ENCODE measurements at regions not wholly inside any gene's neighbourhood (a gene's known extent, or its start where the extent isn't known, plus 50 kb on each side); places are given as distances from the start of the nearest gene placed in this dataset.

DNA sequence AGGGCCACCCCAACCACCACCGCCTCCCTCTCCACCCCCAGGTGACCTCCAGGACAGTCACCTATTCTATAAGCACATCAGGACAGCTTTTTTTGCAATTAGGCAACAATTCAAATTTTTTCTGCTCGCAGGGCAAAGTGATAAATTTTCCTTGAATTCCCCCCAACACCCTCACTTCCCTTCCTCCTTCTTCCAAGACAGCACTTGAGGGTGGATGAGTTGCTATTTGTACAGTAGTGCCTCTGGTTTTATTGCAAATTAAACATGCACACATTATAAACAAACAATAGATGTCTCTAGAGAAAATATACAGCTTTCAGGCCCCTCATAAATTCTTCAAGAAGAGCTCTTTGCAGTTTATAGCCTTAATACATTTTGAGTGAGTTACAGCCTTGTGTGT is 80.9 kb upstream of the USP47 start:
- POLR2A ChIA-PET = no interaction called here
- H3K4me3 Mint-ChIP-seq = no peak overlapping the region

GRCh38 chr11:11758603-11759196 is 83.1 kb upstream of the USP47 start:
- Histone ChIP-seq H3K27ac (ENCODE audit: low read length) (no peak overlapping the region), H3K27me3 (replicated peaks in 1 of 2; ENCODE audit: control insufficient read depth in 2 of 2, extremely low read depth in 1 of 2, insufficient read depth in 2 of 2, low read length in 1 of 2) (peaks cover 0 to 19% of the 10 kb centered on the region in 2 experiments), H3K4me1 (ENCODE audit: control insufficient read depth in 1 of 2, extremely low read depth in 1 of 2, insufficient read depth in 2 of 2, low read length in 2 of 2) (no peaks in the 10 kb centered on the region), H3K36me3 (ENCODE audit: control insufficient read depth in 2 of 2, extremely low read depth in 1 of 2, insufficient read depth in 1 of 2, low read length in 1 of 2) (no peaks in the 10 kb centered on the region), H3K4me3 (ENCODE audit: control insufficient read depth in 1 of 2, extremely low read depth in 1 of 2, low read length in 1 of 2) (no peak overlapping the region), H3K9me3 (no peaks in the 10 kb centered on the region)
- no peak for ATAC-seq (replicated peaks in 1 of 4)
- H3K4me1 Mint-ChIP-seq = no peaks in the 10 kb centered on the region
- no peak overlapping the region for H3K27ac Mint-ChIP-seq
- POLR2A ChIA-PET = interaction anchor here in 1 of 2 donors (0.6 kb wide), 1 partner anchor 437 kb away, joined by 3 read pairs; no protein-coding TSS in a partner anchor
- H3K36me3 Mint-ChIP-seq = no peaks in the 10 kb centered on the region
- H3K27me3 Mint-ChIP-seq = peaks cover 44 to 46% of the 10 kb centered on the region in 2 donors
- CTCF ChIA-PET = no interaction called here
- 76% methylated on average over 6 of the region's 8 CpGs for WGBS (ENCODE audit: insufficient coverage)
- H3K4me3 Mint-ChIP-seq = no peak overlapping the region
- no peaks in the 10 kb centered on the region for H3K9me3 Mint-ChIP-seq
- no peak for DNase-seq

More for the DNA sequence above, 80.9 kb upstream of the USP47 start:
- Mint-ChIP-seq H3K36me3 (no peaks in the 10 kb centered on the region), H3K9me3 (no peaks in the 10 kb centered on the region), H3K27ac (no peak overlapping the region), H3K27me3 (peaks cover 41 to 45% of the 10 kb centered on the region in 2 donors), H3K4me1 (no peaks in the 10 kb centered on the region)
- Histone ChIP-seq H3K4me1 (ENCODE audit: control insufficient read depth in 1 of 2, extremely low read depth in 1 of 2, insufficient read depth in 2 of 2, low read length in 2 of 2) (no peaks in the 10 kb centered on the region), H3K27ac (ENCODE audit: low read length) (no peak overlapping the region), H3K9me3 (no peaks in the 10 kb centered on the region), H3K4me3 (ENCODE audit: control insufficient read depth in 1 of 2, extremely low read depth in 1 of 2, low read length in 1 of 2) (no peak overlapping the region), H3K27me3 (replicated peaks in 1 of 2; ENCODE audit: control insufficient read depth in 2 of 2, extremely low read depth in 1 of 2, insufficient read depth in 2 of 2, low read length in 1 of 2) (peaks cover 0 to 23% of the 10 kb centered on the region in 2 experiments), H3K36me3 (ENCODE audit: control insufficient read depth in 2 of 2, extremely low read depth in 1 of 2, insufficient read depth in 1 of 2, low read length in 1 of 2) (no peaks in the 10 kb centered on the region)
- WGBS (ENCODE audit: insufficient coverage) = no CpG with 5 or more reads among the region's 2 CpGs
- CTCF ChIA-PET = no interaction called here
- ATAC-seq (replicated peaks in 1 of 4) (no peak), DNase-seq (no peak)

- no peak overlapping the region for H3K4me3 Mint-ChIP-seq
- no peak overlapping the region for H3K27ac Mint-ChIP-seq
- DNase-seq (no peak), ATAC-seq (replicated peaks in 1 of 4) (no peak)
- POLR2A ChIA-PET = no interaction called here
- WGBS (ENCODE audit: insufficient coverage) = 91% methylated on average over 1 of the region's 3 CpGs
- CTCF ChIA-PET = no interaction called here
- H3K4me3 ChIP-seq (ENCODE audit: control insufficient read depth in 1 of 2, extremely low read depth in 1 of 2, low read length in 1 of 2) = no peak overlapping the region
- H3K4me1 Mint-ChIP-seq = no peaks in the 10 kb centered on the region
- H3K9me3 Mint-ChIP-seq = no peaks in the 10 kb centered on the region
- no peaks in the 10 kb centered on the region for H3K36me3 Mint-ChIP-seq
- H3K9me3 ChIP-seq = no peaks in the 10 kb centered on the region
- peaks cover 47 to 52% of the 10 kb centered on the region in 2 donors for H3K27me3 Mint-ChIP-seq
- no peak overlapping the region for H3K27ac ChIP-seq (ENCODE audit: low read length)
- H3K4me1 ChIP-seq (ENCODE audit: control insufficient read depth in 1 of 2, extremely low read depth in 1 of 2, insufficient read depth in 2 of 2, low read length in 2 of 2) = no peaks in the 10 kb centered on the region
- no peaks in the 10 kb centered on the region for H3K36me3 ChIP-seq (ENCODE audit: control insufficient read depth in 2 of 2, extremely low read depth in 1 of 2, insufficient read depth in 1 of 2, low read length in 1 of 2)
- H3K27me3 ChIP-seq (replicated peaks in 1 of 2; ENCODE audit: control insufficient read depth in 2 of 2, extremely low read depth in 1 of 2, insufficient read depth in 2 of 2, low read length in 1 of 2) = peaks cover 0 to 16% of the 10 kb centered on the region in 2 experiments
Measured at GRCh38 chr11:11757909-11758308, 83.9 kb upstream of the USP47 start.

DNA sequence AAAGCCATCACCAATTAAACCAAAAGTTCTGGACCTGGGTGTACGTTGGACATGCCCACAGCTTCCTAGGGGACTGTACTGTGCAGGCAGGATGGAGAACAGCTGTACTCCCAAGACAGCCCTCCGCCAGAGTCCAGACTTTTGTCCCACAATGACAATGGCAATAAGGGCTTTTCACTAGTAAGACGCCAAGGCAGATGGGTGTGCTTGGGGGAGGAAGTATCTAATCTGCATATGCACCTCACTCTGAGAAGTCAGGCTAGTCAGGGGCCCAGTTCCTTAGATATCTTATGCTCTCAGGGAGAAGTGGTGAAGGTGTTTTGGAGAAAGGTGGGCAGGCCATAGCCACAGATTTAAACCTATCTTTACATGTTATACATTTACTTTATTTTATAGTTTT is 85.1 kb upstream of the USP47 start:
- no peak for ATAC-seq (replicated peaks in 1 of 4)
- H3K27me3 Mint-ChIP-seq = peaks cover 41 to 53% of the 10 kb centered on the region in 2 donors
- no peak for DNase-seq
- ChIA-PET CTCF (interaction anchor here in 1 of 2 donors (1.3 kb wide), 1 partner anchor 729 kb away, joined by 4 read pairs; no protein-coding TSS in a partner anchor), POLR2A (no interaction called here)
- no peaks in the 10 kb centered on the region for H3K9me3 Mint-ChIP-seq
- no peaks in the 10 kb centered on the region for H3K36me3 Mint-ChIP-seq
- H3K27ac Mint-ChIP-seq = no peak overlapping the region
- H3K4me3 Mint-ChIP-seq = no peak overlapping the region
- WGBS (ENCODE audit: insufficient coverage) = no CpG with 5 or more reads among the region's 3 CpGs
- Histone ChIP-seq H3K4me3 (ENCODE audit: control insufficient read depth in 1 of 2, extremely low read depth in 1 of 2, low read length in 1 of 2) (no peak overlapping the region), H3K36me3 (ENCODE audit: control insufficient read depth in 2 of 2, extremely low read depth in 1 of 2, insufficient read depth in 1 of 2, low read length in 1 of 2) (no peaks in the 10 kb centered on the region), H3K27ac (ENCODE audit: low read length) (no peak overlapping the region), H3K4me1 (ENCODE audit: control insufficient read depth in 1 of 2, extremely low read depth in 1 of 2, insufficient read depth in 2 of 2, low read length in 2 of 2) (no peaks in the 10 kb centered on the region), H3K9me3 (no peaks in the 10 kb centered on the region), H3K27me3 (replicated peaks in 1 of 2; ENCODE audit: control insufficient read depth in 2 of 2, extremely low read depth in 1 of 2, insufficient read depth in 2 of 2, low read length in 1 of 2) (peaks cover 0 to 12% of the 10 kb centered on the region in 2 experiments)
- no peaks in the 10 kb centered on the region for H3K4me1 Mint-ChIP-seq

DNA sequence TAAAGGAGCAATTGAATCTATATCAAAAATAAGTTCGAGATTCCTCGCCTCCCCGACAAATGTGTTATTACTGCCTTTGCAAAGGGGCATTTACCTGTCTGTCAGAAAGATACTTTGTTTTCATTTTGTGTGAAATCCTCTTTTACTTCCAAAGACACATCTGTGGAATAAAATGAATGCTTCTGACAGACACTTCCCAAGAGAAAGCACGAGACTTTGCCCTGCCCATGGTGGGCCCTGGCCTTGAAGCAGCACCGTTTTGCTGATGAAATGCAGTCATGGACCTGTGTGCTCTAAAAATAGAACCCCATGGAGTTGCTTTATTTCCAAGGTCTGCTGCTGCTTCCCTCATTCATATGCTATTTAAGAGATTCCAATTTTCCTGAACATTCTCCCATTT is 85.9 kb upstream of the USP47 start:
- Mint-ChIP-seq H3K4me1 (no peaks in the 10 kb centered on the region), H3K27ac (no peak overlapping the region), H3K36me3 (no peaks in the 10 kb centered on the region), H3K27me3 (peaks cover 36 to 46% of the 10 kb centered on the region in 2 donors), H3K9me3 (no peaks in the 10 kb centered on the region), H3K4me3 (no peak overlapping the region)
- ChIA-PET CTCF (interaction anchor here in 1 of 2 donors (1.3 kb wide), 1 partner anchor 728 kb away, joined by 4 read pairs; no protein-coding TSS in a partner anchor), POLR2A (no interaction called here)
- no peaks in the 10 kb centered on the region for H3K9me3 ChIP-seq
- H3K27ac ChIP-seq (ENCODE audit: low read length) = no peak overlapping the region
- no peak overlapping the region for H3K4me3 ChIP-seq (ENCODE audit: control insufficient read depth in 1 of 2, extremely low read depth in 1 of 2, low read length in 1 of 2)
- no peak for ATAC-seq (replicated peaks in 1 of 4)
- peaks cover 0 to 9% of the 10 kb centered on the region in 2 experiments for H3K27me3 ChIP-seq (replicated peaks in 1 of 2; ENCODE audit: control insufficient read depth in 2 of 2, extremely low read depth in 1 of 2, insufficient read depth in 2 of 2, low read length in 1 of 2)
- WGBS (ENCODE audit: insufficient coverage) = 25% methylated on average over 2 of the region's 5 CpGs
- no peaks in the 10 kb centered on the region for H3K36me3 ChIP-seq (ENCODE audit: control insufficient read depth in 2 of 2, extremely low read depth in 1 of 2, insufficient read depth in 1 of 2, low read length in 1 of 2)
- no peaks in the 10 kb centered on the region for H3K4me1 ChIP-seq (ENCODE audit: control insufficient read depth in 1 of 2, extremely low read depth in 1 of 2, insufficient read depth in 2 of 2, low read length in 2 of 2)
- no peak for DNase-seq

- no peak for ATAC-seq (replicated peaks in 1 of 4)
- no peaks in the 10 kb centered on the region for H3K36me3 Mint-ChIP-seq
- no peaks in the 10 kb centered on the region for H3K9me3 Mint-ChIP-seq
- Histone ChIP-seq H3K27ac (ENCODE audit: low read length) (no peak overlapping the region), H3K27me3 (replicated peaks in 1 of 2; ENCODE audit: control insufficient read depth in 2 of 2, extremely low read depth in 1 of 2, insufficient read depth in 2 of 2, low read length in 1 of 2) (peaks cover 0 to under 1% of the 10 kb centered on the region in 2 experiments), H3K9me3 (no peaks in the 10 kb centered on the region), H3K36me3 (ENCODE audit: control insufficient read depth in 2 of 2, extremely low read depth in 1 of 2, insufficient read depth in 1 of 2, low read length in 1 of 2) (no peaks in the 10 kb centered on the region), H3K4me1 (ENCODE audit: control insufficient read depth in 1 of 2, extremely low read depth in 1 of 2, insufficient read depth in 2 of 2, low read length in 2 of 2) (no peaks in the 10 kb centered on the region), H3K4me3 (ENCODE audit: control insufficient read depth in 1 of 2, extremely low read depth in 1 of 2, low read length in 1 of 2) (no peak overlapping the region)
- H3K27ac Mint-ChIP-seq = no peak overlapping the region
- H3K4me3 Mint-ChIP-seq = no peak overlapping the region
- ChIA-PET CTCF (no interaction called here), POLR2A (interaction anchor here in 1 of 2 donors (1.0 kb wide), 1 partner anchor 223 kb away, joined by 3 read pairs; no protein-coding TSS in a partner anchor)
- H3K4me1 Mint-ChIP-seq = no peaks in the 10 kb centered on the region
- DNase-seq = no peak
- 88% methylated on average over 2 of the region's 3 CpGs for WGBS (ENCODE audit: insufficient coverage)
- H3K27me3 Mint-ChIP-seq = peaks cover 31 to 39% of the 10 kb centered on the region in 2 donors
Measured at GRCh38 chr11:11752679-11753078, 89.1 kb upstream of the USP47 start.
